HEK293 (cell line): ENCODE measurements at regions not wholly inside any gene's neighbourhood (a gene's known extent, or its start where the extent isn't known, plus 50 kb on each side); places are given as distances from the start of the nearest gene placed in this dataset.

Source experiments
- CTCF ChIA-PET: fragments of 350-600 bp; formaldehyde crosslinking; extraction: SDS; loops from one replicate; lab custom pipeline; 2021; ENCODE audit warnings: antibody characterized with exemption; lab: Yijun Ruan, JAX
- POLR2A ChIA-PET: fragments of 300-600 bp; formaldehyde crosslinking; extraction: SDS; loops from one replicate; lab custom pipeline; 2020; ENCODE audit warnings: antibody characterized with exemption, inconsistent platforms; lab: Yijun Ruan, JAX
- H3K27ac ChIP-seq: fragments of 200-500 bp; sonication (Bioruptor generic); 2 replicates; pipeline ENCODE4 v1.5.1; 2014; ENCODE audit warnings: low read depth, low read length, control low read depth, inconsistent platforms; ENCODE audit errors: extremely low read depth
- H3K36me3 ChIP-seq, 2 experiments: fragments of 200-500 bp in 1 of 2; sonication (Bioruptor generic) in 1 of 2; 1 replicate in 1 of 2; 2 replicates in 1 of 2; pipeline ENCODE4 v1.5.1; 2014 to 2017; ENCODE audit warnings: inconsistent platforms in 2 of 2, low read length in 2 of 2; ENCODE audit not compliant: control insufficient read depth in 2 of 2, insufficient read depth in 1 of 2
- H3K4me1 ChIP-seq: fragments of 200-500 bp; sonication (Bioruptor generic); 2 replicates; pipeline ENCODE4 v1.5.1; 2014; ENCODE audit warnings: mild to moderate bottlenecking, low read length, inconsistent platforms; ENCODE audit not compliant: control insufficient read depth, insufficient read depth
- H3K4me3 ChIP-seq: 2 replicates; pipeline ENCODE4 v1.5.1; 2011; ENCODE audit warnings: low read depth, mild to moderate bottlenecking, control low read depth, low read length, moderate library complexity
- H3K9me3 ChIP-seq: fragments of 200-500 bp; sonication (Bioruptor generic); 2 replicates; pipeline ENCODE4 v1.5.1; 2014; ENCODE audit warnings: low read depth, low read length, inconsistent platforms; ENCODE audit not compliant: control insufficient read depth, insufficient read depth
- MEIS1 ChIP-seq: sonication (generic); formaldehyde crosslinking; IDR thresholded peaks from 2 replicates; pipeline ENCODE4 v1.8.1; 2022; ENCODE audit warnings: missing genetic modification reagents, mild to moderate bottlenecking, borderline replicate concordance
- MZF1 ChIP-seq: fragments of 450-650 bp; formaldehyde crosslinking; IDR thresholded peaks from 2 replicates; pipeline ENCODE4 v1.5.1; 2017; ENCODE audit warnings: missing biosample characterization, missing genetic modification characterization, borderline replicate concordance
- PRDM10 ChIP-seq: fragments of 450-650 bp; formaldehyde crosslinking; IDR thresholded peaks from 2 replicates; pipeline ENCODE4 v1.5.1; 2016; ENCODE audit warnings: missing biosample characterization, missing genetic modification characterization
- WT1 ChIP-seq: fragments of 450-650 bp; formaldehyde crosslinking; IDR thresholded peaks from 2 replicates; pipeline ENCODE4 v1.5.1; 2016; ENCODE audit warnings: missing biosample characterization, missing genetic modification characterization
- ZBTB21 ChIP-seq: fragments of 450-650 bp; formaldehyde crosslinking; IDR thresholded peaks from 2 replicates; pipeline ENCODE4 v1.5.1; 2017; ENCODE audit warnings: missing biosample characterization, missing genetic modification characterization
- ZNF10 ChIP-seq: fragments of 450-650 bp; formaldehyde crosslinking; IDR thresholded peaks from 2 replicates; pipeline ENCODE4 v1.5.1; 2017; ENCODE audit warnings: missing biosample characterization, missing genetic modification characterization
- ZNF174 ChIP-seq: fragments of 450-650 bp; formaldehyde crosslinking; IDR thresholded peaks from 2 replicates; pipeline ENCODE4 v1.5.0; 2017; ENCODE audit warnings: missing biosample characterization, mild to moderate bottlenecking, missing genetic modification characterization
- ZNF19 ChIP-seq: fragments of 450-650 bp; formaldehyde crosslinking; IDR thresholded peaks from 2 replicates; pipeline ENCODE4; 2016; ENCODE audit warnings: missing biosample characterization, missing genetic modification characterization, low read depth
- ZNF248 ChIP-seq: fragments of 450-650 bp; formaldehyde crosslinking; IDR thresholded peaks from 2 replicates; pipeline ENCODE4 v1.5.1; 2017; ENCODE audit warnings: missing biosample characterization, missing genetic modification characterization
- ZNF274 ChIP-seq, 2 experiments: fragments of 200-500 bp in 1 of 2; fragments of 450-650 bp in 1 of 2; sonication (Bioruptor generic) in 1 of 2; formaldehyde crosslinking in 1 of 2; IDR thresholded peaks; 2 replicates each; pipeline versions ENCODE4 v1.5.1 to v1.6.1; 2014 to 2016; ENCODE audit warnings: borderline replicate concordance in 1 of 2, inconsistent platforms in 1 of 2, low read length in 1 of 2, missing biosample characterization in 1 of 2, missing genetic modification characterization in 1 of 2
- ZNF501 ChIP-seq: fragments of 450-650 bp; formaldehyde crosslinking; IDR thresholded peaks from 2 replicates; pipeline ENCODE4 v1.5.1; 2016; ENCODE audit warnings: missing biosample characterization, missing genetic modification characterization
- ZNF510 ChIP-seq: fragments of 450-650 bp; formaldehyde crosslinking; IDR thresholded peaks from 2 replicates; pipeline ENCODE4 v1.5.1; 2018; ENCODE audit warnings: mild to moderate bottlenecking, missing genetic modification characterization, missing biosample characterization; ENCODE audit not compliant: insufficient replicate concordance
- ZNF513 ChIP-seq: fragments of 450-650 bp; IDR thresholded peaks from 2 replicates; pipeline ENCODE4 v1.5.1; 2018; ENCODE audit warnings: missing biosample characterization, missing genetic modification characterization
- ZNF561 ChIP-seq: fragments of 450-650 bp; IDR thresholded peaks from 2 replicates; pipeline ENCODE4 v1.5.1; 2018; ENCODE audit warnings: missing biosample characterization, missing genetic modification characterization, borderline replicate concordance
- ZNF580 ChIP-seq: fragments of 450-650 bp; formaldehyde crosslinking; IDR thresholded peaks from 2 replicates; pipeline ENCODE4 v1.5.1; 2016; ENCODE audit warnings: missing biosample characterization, missing genetic modification characterization
- ZNF660 ChIP-seq: fragments of 450-650 bp; IDR thresholded peaks from 2 replicates; pipeline ENCODE4 v1.5.1; 2018; ENCODE audit warnings: missing biosample characterization, mild to moderate bottlenecking, missing genetic modification characterization
- ZNF707 ChIP-seq: fragments of 450-650 bp; formaldehyde crosslinking; IDR thresholded peaks from 2 replicates; pipeline ENCODE4 v1.5.1; 2016; ENCODE audit warnings: missing biosample characterization, missing genetic modification characterization
- ZNF830 ChIP-seq: fragments of 450-650 bp; IDR thresholded peaks from 2 replicates; pipeline ENCODE4 v1.5.0; 2018; ENCODE audit warnings: missing biosample characterization, missing genetic modification characterization, low read depth, mild to moderate bottlenecking, moderate library complexity
- ZNF837 ChIP-seq: fragments of 450-650 bp; formaldehyde crosslinking; IDR thresholded peaks from 2 replicates; pipeline ENCODE4 v1.5.1; 2016; ENCODE audit warnings: missing biosample characterization, missing genetic modification characterization
- ZNF843 ChIP-seq: fragments of 450-650 bp; formaldehyde crosslinking; IDR thresholded peaks from 2 replicates; pipeline ENCODE4 v1.5.1; 2016; ENCODE audit warnings: missing biosample characterization, missing genetic modification characterization
- ZSCAN30 ChIP-seq: fragments of 450-650 bp; IDR thresholded peaks from 2 replicates; pipeline ENCODE4 v1.5.1; 2018; ENCODE audit warnings: missing biosample characterization, mild to moderate bottlenecking, missing genetic modification characterization, moderate library complexity

- TF ChIP-seq MEIS1, result no peak
- no peak for TF ChIP-seq ZNF580
- no peak for TF ChIP-seq ZNF513 (tag by site-specific recombination)
- no peak for TF ChIP-seq ZNF843 (tag by site-specific recombination)
- TF ChIP-seq ZNF561 (tag by site-specific recombination), result no peak
- no peak for TF ChIP-seq ZNF10
Measured at GRCh38 chr1:217141711-217142110, 418.5 kb upstream of the ESRRG start (continued).

- Histone ChIP-seq H3K36me3 (no peaks in the 10 kb centered on the region), H3K9me3 (no peaks in the 10 kb centered on the region), H3K4me1 (no peaks in the 10 kb centered on the region), H3K27ac (no peak overlapping the region), H3K4me3 (no peak overlapping the region)
- CTCF ChIA-PET, result no interaction called here
- TF ChIP-seq ZSCAN30 (tag by site-specific recombination) (no peak), ZNF707 (tag by site-specific recombination) (no peak), MEIS1 (no peak), ZNF660 (no peak)
- POLR2A ChIA-PET, result no interaction called here
Measured at GRCh38 chr1:217140041-217140901, 417.0 kb upstream of the ESRRG start.

- CTCF ChIA-PET, result no interaction called here
- POLR2A ChIA-PET, result no interaction called here
- TF ChIP-seq ZNF19 (tag by site-specific recombination) (no peak), ZNF248 (tag by site-specific recombination) (no peak), ZNF274 (IDR thresholded peaks at IDR 0.05; ENCODE audit: low read length) (no peak), ZNF274 (tag by site-specific recombination; IDR thresholded peaks at IDR 0.05; ENCODE audit: borderline replicate concordance) (no peak), ZNF837 (tag by site-specific recombination) (no peak), ZNF510 (tag by site-specific recombination) (no peak), ZBTB21 (tag by site-specific recombination) (no peak), PRDM10 (tag by site-specific recombination) (no peak), ZNF174 (tag by site-specific recombination) (no peak), WT1 (tag by site-specific recombination) (no peak), MZF1 (tag by site-specific recombination) (no peak), ZNF501 (tag by site-specific recombination) (no peak), ZNF830 (tag by site-specific recombination) (no peak)
Measured at GRCh38 chr1:217139513-217139912, 416.3 kb upstream of the ESRRG start.

More at GRCh38 chr1:217139513-217139912, 416.3 kb upstream of the ESRRG start:
- H3K36me3 ChIP-seq, result no peaks in the 10 kb centered on the region
- H3K4me3 ChIP-seq, result no peak overlapping the region
- no peak overlapping the region for H3K27ac ChIP-seq
- H3K4me1 ChIP-seq, result no peaks in the 10 kb centered on the region
- no peaks in the 10 kb centered on the region for H3K9me3 ChIP-seq
